CD1c-positive myeloid dendritic cell (primary cell): ENCODE measurements at regions not wholly inside any gene's neighbourhood (a gene's known extent, or its start where the extent isn't known, plus 50 kb on each side); places are given as distances from the start of the nearest gene placed in this dataset.
"Not testable (repeated sequence)": the region's sequence is repeated elsewhere in the genome, so short reads cannot be mapped to it uniquely, and the experiment has no call there.

ENCODE experiments used
- DNase-seq: peaks from one replicate; pipeline ENCODE4 v3.0.0-alpha.2; 2016; ENCODE audit errors: extremely low spot score

DNA sequence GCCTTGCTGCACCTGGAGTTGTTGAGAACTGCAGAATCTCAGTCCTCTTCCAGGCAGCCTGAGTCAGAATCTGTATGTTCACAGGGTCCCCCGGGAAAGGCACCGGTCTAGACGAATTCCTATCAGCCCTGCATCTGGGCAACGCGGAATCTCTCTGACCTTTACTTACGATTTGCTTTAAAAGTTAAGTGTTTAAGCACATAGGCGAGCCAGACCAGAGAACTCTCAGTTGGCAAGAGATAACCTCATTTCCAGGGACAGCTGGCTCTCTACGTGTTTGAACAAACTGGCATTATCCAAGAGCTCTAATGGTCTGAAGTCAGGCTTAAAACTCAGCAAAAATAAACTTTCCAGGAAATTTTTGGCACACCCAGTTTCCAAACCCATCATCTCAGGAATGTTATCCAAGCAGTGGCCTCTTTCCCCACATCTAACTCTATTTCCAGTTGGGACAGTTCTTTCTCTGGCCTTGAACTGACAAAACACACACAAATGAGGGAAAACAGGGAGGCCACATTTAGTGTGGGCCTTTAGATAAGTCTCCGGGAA, 53.4 kb downstream of the HES1 start:
- no peak for DNase-seq

DNA sequence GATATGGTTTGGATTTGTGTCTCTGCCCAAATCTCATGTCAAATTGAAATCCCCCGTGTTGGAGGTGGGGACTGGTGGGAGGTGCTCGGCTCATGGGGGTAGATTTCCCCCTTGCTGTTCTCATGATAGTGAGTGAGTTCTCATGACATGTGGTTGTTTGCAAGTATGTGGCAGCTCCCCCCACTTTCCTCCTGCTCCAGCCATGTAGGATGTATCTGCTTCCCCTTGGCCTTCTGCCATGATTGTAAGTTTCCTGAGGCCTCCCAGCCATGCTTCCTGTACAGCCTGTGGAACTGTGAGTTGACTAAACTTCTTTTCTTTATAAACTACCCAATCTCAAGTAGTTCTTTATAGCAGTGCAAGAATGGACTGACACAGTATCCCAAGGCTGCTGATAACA, 55.9 kb downstream of the HES1 start:
- not testable (repeated sequence) for DNase-seq

DNA sequence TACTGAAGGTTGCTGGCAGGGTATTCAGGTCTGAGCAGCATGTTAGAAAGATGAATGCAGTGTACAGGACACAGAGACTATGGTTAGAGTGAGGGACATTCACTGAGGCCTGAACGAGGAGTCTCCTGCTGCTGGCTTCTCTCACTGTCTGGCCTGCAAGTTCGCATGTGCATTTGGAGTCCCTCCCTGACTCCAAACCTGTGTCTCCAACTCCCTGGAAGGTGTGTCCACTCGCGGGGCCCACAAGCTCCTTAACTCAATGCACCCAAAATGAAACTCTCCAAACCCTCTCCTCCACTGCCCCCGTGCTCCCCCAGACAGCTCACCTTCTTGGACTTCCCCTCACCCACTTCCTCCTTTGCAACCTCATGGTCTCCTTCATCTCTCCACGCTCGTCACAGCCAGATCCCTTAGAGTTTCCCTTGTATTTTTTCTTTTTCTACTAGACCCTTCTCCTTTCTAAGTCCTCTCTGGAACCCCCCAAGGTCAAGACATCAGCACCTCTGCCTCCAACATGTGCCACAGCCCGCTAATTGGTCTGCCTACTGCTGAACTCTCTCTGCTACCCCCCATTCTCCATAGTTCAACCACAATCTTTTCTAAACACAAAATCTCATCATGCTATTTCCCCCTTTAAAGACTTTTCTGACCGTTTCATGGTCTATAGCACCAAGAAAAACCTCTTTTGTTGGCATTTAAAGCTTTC, 58.3 kb downstream of the HES1 start:
- peak; percentile 13 for DNase-seq

DNA sequence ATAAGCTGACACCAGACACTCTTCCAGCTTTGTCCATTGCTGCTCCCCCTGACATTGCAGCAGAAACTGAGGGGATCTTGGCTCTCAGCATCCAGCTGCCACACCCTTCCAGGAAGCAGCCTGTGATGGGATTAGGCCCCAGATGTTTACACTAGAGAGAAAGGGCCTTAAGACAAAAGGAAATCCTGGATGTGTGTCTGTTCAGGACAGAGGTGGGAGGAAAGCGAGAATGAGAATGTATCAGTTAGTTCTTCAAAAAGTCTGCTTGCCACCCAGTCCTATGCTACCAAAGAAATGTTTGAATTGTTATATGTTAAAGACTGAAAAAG, 58.8 kb downstream of the HES1 start:
- no peak for DNase-seq

DNA sequence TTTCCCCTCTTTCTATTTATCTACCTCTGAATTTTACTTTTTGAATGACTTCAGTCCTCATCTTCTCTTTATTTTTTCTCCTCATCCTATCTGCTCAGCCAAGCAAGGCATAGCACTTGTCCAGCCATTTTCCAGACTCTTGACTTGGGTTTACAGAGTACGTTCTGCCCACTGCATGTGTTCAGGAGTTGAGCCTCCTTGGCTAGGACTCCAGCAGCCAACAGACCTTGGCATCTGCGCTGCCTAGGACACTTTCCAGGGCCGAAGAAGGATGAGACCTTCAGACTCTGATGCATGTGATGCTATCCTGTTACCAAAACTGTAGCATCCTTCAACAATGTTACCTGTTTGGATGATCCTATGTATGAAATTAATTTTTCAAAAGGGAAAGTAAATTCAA, 59.7 kb downstream of the HES1 start:
- DNase-seq: no peak

DNA sequence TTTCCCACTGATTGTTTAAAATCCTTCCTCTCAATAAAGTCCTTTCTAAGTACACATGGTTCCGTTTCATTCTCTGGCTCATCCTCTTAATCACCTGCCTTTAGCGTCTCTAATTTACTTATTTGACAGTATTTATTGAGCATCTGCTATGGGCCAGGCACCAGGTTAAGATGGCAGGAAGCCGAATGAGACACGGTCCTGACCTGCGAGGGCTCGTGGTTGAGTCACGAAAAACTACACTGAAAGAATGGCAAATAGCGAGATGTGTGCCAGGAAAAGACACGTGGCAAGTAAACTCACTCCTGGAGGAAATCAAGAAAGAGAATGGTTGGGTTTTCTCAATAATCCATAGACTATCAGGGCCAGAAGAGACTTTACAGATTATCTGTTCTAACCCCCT, 60.9 kb downstream of the HES1 start:
- no peak for DNase-seq

DNA sequence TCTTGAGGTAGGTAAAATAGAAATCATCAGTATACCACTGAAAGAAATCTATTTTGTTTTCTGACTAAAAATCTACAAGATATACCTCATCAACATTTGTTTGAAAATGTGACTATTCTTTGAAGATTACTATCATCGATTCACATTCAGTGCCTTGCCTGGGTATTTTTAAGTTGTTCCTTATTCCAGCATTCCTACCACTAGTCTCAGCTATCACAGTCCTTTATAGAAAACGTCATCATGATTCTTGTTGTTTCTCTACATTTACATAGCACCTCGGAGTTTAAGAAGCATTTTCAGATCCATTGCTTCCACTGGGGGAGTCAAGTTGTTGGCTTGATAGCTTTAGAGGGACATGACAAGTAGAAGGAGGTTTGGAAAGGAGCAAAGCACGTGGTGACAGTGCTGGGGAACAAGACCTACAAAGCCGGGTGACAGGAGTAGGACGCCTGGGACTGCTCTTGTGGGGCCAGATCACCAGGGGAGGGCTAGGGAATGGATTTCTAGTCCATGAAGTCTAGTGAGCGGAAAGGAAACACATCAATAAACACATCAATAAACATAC, 61.5 kb downstream of the HES1 start:
- no peak for DNase-seq

DNA sequence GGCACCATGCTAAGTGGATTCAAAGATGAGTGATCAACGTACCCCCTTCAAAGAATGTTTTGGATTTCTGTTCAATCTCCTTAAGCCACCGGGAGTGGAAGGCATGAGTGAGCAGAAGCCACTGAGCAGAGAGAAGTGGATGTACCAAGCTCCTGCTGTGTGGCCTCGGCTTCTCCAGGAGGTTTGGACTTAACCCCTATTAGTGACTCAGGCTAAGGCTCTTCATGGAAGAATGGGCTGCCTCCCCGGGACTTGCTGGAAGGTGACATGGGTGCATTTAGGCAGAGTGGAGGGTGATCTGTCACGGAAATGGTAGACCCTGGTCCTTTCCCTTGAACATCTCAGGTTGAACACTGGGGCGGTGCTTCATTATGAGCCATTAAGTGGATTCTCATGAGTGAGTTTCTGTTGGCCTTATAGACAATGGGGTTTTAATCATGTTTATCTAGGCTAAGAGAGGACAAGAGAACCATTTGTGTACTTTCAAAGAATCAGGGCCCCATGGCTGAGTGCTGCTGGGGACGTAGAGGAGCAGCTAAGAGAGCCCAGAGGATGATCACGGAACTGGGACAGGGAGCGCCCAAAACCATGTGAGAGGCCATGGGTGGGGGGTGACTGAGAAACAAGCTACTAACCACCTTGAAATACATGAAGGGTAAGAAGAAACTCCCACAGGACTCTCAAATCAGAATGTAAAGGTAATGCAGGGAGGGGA, 62.2 kb downstream of the HES1 start:
- no peak for DNase-seq

DNA sequence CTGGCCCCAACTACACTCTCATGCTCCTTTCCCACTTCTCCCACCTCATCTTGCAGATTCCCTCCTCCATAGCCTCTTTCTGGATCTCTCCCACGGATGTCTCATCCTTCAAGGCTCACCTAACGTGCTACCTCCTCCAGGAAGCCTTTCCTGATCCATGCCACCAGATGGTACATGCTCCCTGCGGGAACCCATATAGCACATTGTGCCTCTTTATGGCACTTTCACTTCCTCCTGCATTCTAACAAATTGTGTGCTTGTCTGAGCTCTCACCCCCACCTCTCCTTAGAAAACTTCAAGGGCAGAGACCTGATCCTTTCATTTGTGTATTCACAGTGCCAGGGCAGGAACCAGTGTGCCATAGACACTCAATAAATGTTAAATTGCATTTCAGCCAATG, 63.0 kb downstream of the HES1 start:
- DNase-seq: no peak

DNA sequence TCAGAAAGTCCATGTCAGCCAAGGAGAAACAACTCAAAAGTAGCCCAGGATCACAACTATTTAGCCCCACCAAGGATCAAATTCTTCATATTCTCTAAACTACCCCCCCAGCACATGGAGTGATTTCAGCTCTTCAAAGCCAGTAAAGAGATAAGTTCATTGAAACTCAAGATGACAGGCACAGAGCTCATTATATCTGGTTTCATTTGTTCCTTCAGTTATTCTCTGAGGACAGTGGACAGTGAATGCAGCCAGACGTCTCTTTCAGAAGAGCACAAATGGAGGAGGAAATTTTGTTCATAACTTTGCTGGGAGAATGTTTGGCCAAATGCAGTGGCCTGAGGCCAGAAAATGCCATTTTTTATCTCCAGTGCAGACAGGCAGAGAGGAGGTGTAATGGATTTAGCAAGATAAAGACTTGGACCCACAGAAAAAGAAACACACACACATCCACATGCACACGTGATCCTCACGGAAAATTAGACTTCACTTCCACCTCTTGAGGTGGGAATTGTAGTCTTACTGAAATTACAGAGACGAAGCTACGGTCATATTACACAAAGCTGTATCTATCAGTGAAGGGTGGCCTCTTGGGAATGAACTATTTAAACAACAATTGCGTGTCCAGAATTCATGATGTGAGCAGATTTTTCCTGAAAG, 64.6 kb downstream of the HES1 start:
- no peak for DNase-seq

DNA sequence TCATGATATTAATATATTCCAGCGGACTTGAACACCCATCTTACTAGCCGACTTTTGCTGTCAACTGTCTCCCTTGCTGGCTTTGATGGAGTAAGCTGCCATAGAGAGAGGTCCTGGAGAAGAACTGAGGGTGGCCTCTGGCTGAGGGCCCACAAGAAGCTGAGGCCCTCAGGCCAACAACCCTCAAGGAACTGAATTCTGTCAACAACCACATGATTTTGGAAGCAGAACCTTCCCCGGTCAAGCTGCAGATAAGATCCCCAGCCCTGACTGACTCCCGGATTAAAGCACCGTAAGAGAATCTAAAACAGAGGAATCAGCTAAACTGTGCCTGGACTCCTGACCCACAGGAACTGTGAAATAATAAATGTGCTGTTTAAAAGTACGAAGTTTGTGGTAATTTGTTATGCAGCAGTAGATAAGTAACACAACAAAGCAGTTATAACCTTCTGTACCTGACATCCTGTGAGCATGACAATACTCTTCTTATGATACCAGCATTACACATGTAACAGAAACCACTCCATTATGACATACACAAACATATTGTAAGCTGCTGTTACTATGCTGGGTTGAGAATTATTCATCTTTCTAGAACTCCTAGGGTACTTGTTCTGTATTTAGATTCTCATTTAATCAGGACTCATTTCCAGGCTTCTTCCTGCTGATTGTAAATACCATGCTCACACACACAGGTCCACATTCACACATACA, 66.2 kb downstream of the HES1 start:
- DNase-seq: no peak

DNA sequence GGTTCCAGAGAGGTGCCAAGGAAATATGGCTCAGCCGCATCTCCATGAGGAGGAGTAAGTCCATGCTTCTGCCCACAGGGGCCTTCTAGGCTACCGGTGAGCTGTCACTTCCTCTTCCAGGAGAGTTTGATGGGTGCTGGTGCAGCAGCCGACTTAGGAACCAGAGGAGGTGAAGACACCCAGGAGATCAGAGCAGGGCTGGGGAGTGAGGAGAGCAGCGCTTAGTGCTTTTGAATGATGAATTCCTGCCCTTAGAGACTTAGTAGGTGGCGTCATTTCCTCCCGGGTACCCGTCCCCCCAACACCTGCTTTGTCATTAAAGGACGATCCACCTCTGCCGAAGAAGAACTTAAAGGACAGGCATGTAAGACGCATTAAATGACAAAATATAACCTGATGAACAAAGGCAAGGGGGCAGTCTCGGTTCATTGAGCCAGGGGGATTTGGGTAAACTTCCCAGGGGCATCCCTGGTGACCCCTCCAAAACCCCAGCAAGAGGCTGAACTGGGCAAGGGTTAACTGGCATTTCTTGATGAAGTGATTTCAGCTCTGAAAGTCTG, 67.6 kb downstream of the HES1 start:
- peak; percentile 26 for DNase-seq

DNA sequence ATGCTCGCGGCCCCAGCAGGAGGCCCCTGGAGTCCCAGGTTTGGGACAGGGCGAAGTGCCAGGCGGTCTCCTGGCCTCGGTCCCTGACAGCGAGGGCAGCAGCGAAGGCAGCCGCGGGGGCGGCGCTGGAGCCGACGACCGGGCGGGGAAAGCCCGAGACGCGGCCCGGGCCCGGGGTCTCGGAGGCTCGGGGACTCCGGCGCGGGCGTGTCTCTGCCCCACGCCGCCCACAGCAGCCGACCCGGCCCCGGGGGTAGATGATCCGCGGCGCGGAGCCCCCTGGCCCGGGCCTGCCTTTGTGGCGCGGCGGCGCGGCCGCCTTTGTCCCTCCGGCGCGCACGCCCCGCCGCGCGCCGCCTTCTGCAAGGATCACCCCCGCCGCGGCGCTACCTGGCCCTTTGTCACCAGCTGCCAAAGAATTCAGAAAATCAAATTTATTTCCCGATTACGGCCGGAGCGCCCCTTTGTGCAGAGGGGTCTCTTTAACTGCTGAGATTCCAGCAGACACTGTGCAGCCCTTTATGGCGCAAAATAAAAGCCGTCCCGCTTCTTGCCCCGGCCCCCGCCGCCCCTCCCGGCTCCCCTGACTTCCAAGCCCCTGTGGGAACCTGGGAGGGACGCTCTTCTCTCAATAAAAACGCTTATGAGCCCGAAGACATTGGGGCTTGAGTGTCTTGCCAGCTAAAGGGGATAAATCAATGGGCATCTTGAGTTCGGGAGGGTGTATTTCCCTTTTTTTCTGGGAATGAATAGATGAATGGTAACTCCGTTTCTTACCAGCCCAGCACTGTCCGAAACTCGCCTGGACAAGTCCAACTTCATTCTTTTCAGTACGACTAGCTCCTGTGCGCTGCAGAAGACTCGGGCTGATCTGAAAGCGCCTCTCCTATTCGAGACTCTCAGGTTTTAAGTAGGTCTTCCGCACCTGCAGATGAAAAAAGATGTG, 68.4 kb downstream of the HES1 start:
- DNase-seq: no peak

DNA sequence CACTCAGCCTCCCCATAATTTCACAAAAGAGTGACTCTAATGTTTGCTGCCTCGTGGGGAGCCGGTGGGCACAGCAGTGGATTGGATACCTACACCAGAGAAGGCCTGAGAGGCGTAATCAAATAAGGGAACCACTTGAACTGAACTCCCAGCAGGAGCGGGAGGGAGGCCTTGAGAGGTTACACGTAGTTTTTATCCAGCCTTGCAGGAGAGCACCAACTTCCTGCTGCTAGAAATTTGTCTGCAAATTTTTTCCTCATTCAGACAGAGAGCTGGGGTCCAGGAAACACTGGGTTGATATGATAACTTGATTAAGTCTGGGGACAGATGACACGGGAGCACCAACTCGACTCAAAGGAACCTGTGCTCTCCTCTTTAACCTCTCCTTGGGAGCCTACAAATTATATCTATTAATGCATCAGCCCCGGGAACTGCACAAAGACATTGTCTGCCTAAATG, 69.8 kb downstream of the HES1 start:
- DNase-seq: peak; percentile 35

DNA sequence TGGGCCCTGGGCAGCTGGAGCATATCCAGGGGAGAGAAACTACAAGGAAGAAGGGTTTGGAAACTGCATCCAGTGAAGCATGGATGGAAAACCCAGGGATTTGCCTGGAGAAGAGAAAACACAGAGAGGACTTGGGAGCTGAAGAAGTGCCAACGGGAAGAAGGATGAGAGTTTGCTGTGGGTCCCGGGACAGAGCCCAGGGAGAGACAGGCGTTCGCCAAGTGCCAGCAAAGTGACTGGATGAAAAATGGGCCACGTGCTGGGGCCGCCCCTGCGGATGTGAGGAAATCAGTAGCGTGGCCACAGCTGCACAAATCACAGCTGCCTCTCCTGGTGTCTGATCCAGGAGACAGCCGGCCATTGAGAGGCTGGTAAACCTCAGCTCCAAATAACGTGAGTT, 70.4 kb downstream of the HES1 start:
- DNase-seq: peak; percentile 11

DNA sequence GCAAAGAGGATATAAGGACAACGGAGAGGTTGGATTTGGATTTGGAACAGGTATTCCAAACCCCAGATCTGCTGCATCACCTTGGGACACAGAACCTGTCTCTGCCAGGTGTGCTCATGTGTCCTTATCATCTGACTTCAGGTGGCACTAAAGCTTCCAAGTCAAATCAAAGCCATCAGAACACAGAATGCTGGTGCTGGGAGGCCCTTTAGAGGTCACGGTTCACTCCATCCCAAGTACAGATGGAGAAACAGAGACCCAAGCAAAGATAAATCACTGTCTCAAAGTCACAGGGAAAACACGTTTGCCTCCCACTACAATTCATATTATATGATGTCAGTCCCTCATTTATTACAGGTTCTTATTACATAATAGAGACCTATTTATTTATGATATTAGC, 72.8 kb downstream of the HES1 start:
- no peak for DNase-seq

DNA sequence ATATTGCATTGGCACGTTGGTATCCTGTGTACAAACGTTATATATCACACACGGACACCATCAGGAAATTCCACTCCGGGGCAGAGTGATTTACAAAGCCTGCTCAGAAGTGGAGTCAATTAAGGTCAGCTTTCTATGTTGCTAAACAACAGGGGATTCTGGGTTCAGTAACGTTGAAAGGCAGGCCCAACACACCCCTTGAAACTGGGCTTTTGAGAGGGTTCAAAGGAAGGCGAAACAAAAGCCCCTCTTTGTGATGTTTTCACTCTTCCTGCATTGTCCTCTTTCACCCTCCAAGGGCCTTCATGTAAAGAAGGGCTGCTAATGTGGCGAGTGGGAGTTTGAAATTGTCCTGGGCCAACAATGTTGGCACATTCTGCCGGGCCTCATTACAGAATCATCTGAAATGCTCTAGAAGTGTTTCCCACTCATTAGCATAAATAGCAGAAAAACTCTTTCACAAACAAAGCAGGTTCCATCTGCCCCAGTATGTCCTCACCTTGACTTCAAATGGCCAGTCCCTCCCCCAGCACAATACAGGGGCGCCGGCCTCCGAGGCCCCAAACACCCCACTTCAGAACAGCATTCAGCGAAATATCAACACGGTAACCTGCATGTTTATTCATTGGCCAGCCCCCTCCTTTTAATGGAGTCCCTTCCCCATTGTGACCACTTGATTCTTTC, 76.4 kb downstream of the HES1 start:
- DNase-seq: no peak

DNA sequence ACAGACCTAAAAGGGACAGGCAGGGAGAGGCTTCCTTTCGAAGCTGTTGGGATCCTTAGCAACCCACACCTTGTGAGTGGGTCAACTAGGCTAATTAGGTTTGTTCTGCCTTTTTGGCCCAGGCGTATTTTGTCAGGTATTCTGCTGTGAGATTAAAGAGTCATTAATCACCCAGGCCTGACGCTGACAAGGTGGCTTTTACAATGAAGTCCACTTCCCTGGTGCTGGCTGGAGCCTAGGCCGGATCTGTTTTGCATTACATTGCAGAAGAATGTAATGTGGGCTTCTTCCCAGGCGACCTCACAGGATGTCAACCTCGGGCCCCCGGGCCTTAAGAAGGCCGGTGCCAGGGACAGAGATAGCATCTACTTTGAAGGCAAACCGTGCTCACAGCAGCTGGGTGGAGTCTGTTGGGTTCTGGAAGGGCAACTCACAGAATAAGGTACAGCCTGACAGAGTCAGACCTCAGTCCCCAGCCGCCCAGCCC, 76.9 kb downstream of the HES1 start:
- no peak for DNase-seq

DNA sequence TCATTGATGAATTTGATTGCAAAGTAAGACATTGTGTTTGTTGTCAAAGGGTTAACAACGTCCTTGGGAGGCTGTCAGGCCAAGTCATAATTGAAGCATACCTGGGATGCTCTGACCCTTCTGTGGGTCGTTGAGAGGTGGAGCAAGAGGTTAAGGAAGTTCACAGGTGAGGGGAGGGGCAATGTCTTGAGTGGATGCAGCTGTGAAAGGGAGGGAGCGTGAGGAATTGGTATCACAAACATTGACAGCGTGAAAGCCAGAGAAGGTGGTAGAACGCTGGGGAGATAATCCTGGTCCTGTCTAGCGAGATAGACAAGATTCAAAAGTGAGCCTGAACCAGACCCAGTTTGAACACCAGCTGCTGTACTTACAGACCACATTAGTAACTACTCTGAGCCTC, 79.4 kb downstream of the HES1 start:
- no peak for DNase-seq
